GM18511 (cell line): ENCODE measurements at regions not wholly inside any gene's neighbourhood (a gene's known extent, or its start where the extent isn't known, plus 50 kb on each side); places are given as distances from the start of the nearest gene placed in this dataset.
A peak's percentile ranks its signal among the peaks of the same experiment; 100 is the strongest.
"Not testable (repeated sequence)": the region's sequence is repeated elsewhere in the genome, so short reads cannot be mapped to it uniquely, and the experiment has no call there.

Experiments used
- ATAC-seq: cut with Tn5 transposase; IDR thresholded peaks from one replicate; pipeline ENCODE4 v1.9.1; 2021; ENCODE audit warnings: mild to moderate bottlenecking, moderate library complexity; ENCODE audit not compliant: unreplicated experiment

- no peak for ATAC-seq
These were observed 141.6 kb upstream of the RIOK3 start for GRCh38 chr18:23311351-23312121.

- ATAC-seq = peak; percentile 50
These were observed 139.7 kb upstream of the RIOK3 start for GRCh38 chr18:23313379-23313778.

GRCh38 chr18:23314672-23315071 is 138.4 kb upstream of the RIOK3 start:
- ATAC-seq = no peak

- ATAC-seq = no peak
These were observed 136.8 kb upstream of the RIOK3 start for GRCh38 chr18:23316316-23316715.

- no peak for ATAC-seq
These were observed 136.1 kb upstream of the RIOK3 start for GRCh38 chr18:23316988-23317387.

- no peak for ATAC-seq
These were observed 135.0 kb upstream of the RIOK3 start for GRCh38 chr18:23317975-23318675.

GRCh38 chr18:23320709-23321236 is 132.3 kb upstream of the RIOK3 start:
- no peak for ATAC-seq

- no peak for ATAC-seq
These were observed 131.1 kb upstream of the RIOK3 start for GRCh38 chr18:23321996-23322395.

- ATAC-seq = no peak
These were observed 128.9 kb upstream of the RIOK3 start for GRCh38 chr18:23324056-23324811.

GRCh38 chr18:23324861-23325260 is 128.2 kb upstream of the RIOK3 start:
- no peak for ATAC-seq

GRCh38 chr18:23329671-23330070 is 123.4 kb upstream of the RIOK3 start:
- not testable (repeated sequence) for ATAC-seq

GRCh38 chr18:23330423-23330822 is 122.7 kb upstream of the RIOK3 start:
- ATAC-seq = peak; percentile 88

GRCh38 chr18:23331091-23331920 is 121.8 kb upstream of the RIOK3 start:
- no peak for ATAC-seq

GRCh38 chr18:23332356-23332755 is 120.7 kb upstream of the RIOK3 start:
- ATAC-seq = no peak

- ATAC-seq = no peak
These were observed 119.3 kb upstream of the RIOK3 start for GRCh38 chr18:23333827-23334226.

- no peak for ATAC-seq
These were observed 118.5 kb upstream of the RIOK3 start for GRCh38 chr18:23334569-23334968.

GRCh38 chr18:23336101-23336500 is 117.0 kb upstream of the RIOK3 start:
- ATAC-seq = no peak

GRCh38 chr18:23337599-23338444 is 115.3 kb upstream of the RIOK3 start:
- ATAC-seq = no peak

GRCh38 chr18:23340661-23341060 is 112.4 kb upstream of the RIOK3 start:
- ATAC-seq = no peak

GRCh38 chr18:23341383-23341782 is 111.7 kb upstream of the RIOK3 start:
- ATAC-seq = no peak
